Activated CD4-positive, alpha-beta T cell treated with anti-CD3 and anti-CD28 coated beads, Interleukin-2, amount 50 U/mL, for 48 hours (primary cell): ENCODE measurements at regions not wholly inside any gene's neighbourhood (a gene's known extent, or its start where the extent isn't known, plus 50 kb on each side); places are given as distances from the start of the nearest gene placed in this dataset.
"Not testable (repeated sequence)": the region's sequence is repeated elsewhere in the genome, so short reads cannot be mapped to it uniquely, and the experiment has no call there.

Experiments
- DNase-seq, 2 experiments: peaks; one replicate each; pipeline ENCODE4 v3.0.0-alpha.2; 2020

DNA sequence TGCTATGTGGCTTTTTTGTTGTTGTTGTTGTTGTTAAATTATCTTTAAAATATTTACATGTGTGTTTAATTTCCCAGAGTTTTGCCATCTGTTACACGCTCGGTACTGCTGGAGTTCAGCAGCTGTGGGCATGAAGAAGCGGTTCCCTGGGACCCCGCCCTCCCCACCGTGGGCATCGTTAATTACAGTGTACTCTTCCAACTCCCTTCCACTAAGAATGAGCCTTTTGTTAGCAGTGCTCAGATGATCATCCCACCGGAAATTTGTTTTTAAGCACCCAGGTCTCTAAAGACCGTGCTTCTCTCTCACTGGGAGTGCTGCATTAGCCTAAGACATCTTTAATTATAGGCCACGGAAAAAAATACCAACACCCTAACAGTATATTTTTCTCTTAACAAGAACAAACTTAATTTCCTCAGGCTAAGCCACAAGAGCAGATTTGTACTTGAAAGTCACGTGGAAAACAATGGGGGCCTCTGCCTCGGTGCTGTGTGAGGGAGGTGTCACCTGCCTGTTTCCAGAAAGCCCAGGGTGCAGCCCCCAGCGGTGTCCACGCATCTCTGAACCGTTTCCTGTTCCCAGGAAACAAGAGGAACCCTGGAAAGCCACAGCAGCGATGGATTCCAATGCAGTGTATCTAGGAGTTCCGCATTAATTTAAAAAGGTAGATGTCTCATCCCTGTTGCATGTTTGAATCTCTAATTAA, 113.3 kb upstream of the FRMD1 start:
- no peak for DNase-seq

DNA sequence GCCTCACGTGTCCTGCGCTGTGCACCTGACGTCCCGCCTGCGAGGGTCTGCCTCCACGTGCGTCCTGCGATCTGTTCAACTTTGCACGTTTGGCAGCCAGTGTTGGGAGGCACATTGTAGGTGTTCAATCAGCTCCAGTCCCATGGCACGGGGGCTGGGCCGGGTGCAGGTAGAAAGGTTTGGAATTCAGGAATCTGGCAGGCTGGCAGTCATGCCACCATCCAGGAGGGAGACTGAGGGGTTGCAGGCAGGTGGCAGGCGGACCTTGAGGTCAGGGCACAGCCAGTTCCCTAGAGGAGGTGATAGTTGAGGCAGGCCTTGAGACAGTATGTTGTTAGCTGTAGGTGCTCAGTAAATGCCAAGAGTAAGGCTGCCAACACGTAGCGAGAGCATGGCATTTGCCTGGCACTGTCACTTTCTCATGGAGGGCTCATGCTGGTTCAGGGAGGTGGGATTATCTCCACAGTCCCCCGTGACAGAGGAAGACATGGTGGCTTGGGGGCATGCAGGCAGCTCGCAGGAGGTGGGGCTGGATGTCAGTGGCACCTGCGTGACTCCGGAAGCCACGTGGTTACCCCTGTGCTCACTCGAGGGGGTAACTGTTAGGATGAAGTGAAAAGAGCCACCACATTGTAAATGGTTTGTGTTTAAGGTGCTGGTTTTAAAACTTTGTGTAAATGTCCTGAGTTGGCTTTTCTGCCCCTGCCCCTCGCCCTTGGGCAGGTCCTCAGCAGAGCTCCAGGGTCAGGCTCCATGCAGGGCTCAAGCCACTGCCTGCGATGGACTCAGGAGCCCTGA, 111.8 kb upstream of the FRMD1 start:
- no peak for DNase-seq

DNA sequence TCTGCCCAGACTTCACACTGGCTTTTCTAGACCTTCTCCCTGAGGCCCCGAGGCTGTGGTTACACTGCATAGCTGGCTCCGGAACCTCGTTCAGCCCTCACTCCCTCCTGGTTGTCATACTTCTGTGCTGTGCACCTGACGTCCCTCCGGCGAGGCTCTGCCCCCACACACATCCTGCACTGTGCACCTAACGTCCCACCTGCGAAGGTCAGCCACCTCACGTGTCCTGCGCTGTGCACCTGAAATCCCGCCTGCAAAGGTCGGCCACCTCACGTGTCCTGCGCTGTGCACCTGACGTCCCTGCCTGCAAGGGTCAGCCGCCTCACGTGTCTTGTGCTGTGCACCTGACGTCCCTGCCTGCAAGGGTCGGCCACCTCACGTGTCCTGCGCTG, 111.0 kb upstream of the FRMD1 start:
- DNase-seq, result no peak

DNA sequence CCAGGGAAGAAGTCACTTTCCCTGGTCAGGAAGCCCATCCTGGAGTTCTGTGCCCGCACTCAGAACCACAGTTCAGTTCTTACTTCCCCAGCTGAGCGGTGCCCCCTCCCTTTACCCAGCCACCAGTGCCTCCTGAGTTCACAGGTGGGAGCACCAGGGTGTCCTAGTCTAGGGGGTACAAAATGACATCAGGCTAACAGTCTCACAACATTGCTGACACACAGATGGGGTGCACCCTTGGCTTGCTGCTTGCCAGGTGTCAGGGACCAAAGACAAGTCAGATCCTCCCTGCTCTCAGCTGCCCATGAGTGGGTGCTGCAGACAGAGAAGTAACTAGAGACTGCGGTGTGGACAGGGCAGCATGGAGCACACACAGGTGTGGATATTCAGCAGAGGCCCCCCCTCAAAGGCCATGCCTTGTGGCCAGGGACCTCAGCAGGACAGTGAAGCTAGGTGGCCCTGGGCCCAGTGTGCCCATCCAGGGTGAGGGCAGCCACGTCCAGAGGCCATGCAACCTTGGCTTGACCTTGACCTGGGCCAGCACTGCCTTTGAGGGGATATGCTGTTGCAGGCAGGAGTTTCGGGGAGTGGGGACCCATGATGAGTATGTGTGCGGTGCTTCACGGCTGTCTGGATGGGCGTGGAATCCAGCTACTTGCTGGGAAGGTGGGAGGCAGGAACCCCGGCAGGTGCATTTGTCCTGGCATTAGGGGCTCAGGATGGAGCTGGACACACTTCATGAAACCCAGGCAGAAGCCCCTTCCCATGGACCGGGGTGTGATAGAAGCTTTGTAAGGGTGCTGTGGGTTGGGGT, 110.4 kb upstream of the FRMD1 start:
- DNase-seq, result no peak

DNA sequence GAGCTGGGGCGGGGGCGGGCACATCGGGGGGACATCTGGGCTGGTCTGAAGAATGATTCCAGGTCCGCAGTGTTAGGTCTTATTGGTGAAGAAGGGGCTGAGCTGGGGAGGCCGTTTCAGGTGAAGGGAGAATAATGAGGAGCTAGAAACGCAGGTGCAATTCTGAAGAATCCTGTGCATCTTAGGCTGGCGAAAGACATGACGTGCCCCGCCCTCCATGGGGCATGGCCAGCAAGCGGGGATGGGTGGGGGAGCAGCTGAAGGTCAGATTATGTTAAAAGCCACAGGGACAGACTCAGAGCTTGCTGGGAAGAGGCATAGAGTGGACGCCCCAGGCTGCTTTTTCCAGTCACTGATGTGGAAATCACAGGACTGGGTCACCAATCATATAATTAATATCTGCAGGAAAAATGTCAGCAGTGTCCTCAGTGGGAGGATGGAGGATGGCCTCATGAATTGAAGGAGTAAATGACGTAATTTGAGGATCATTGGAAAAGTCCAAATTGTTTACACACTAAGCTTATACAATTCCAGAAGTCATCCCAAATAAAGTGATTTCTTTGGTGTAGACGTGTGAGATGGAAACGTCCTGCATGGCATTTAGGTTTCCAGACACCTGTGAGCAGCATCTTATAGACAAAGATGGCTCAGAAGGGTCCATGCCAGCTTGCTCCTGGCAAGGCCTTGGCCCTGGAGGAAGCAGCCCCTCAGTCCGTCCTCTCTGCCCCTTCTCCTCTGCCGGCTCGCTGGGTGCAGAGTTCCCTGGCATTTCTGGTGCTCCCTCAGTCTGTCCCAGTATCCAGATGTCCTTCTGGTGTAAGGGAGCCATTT, 109.6 kb upstream of the FRMD1 start:
- no peak for DNase-seq

DNA sequence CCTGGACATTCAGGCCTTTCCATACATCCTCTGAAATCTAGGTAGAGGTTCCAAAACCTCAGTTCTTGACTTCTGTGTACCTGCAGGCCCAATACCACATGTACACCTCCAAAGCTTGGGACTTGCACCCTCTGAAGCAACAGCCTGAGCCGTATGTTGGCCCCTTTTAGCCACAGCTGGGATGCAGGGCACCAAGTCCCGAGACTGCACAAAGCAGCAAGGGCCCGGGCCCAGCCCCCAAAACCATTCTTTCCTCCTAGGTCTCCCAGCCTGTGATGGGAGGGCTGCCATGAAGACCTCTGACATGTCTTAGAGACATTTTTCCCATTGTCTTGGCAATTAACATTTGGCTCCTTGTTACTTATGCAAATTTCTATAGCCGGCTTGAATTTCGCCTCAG, 107.4 kb upstream of the FRMD1 start:
- DNase-seq, result no peak

DNA sequence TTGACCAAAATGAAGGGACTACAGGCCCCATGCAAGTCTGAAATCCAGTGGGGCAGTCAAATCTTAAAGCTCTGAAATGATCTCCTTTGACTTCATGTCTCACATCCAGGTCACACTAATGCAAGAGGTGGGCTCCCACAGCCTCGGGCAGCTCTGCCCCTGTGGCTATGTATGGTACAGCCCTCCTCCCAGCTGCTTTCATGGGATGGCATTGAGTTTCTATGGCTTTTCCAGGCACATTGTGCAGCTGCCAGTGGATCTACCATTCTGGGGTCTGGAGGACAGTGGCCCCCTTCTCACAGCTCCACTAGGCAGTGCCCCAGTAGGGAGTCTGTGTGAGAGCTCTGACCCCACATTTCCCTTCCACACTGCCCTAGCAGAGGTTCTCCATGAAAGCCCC, 107.0 kb upstream of the FRMD1 start:
- not testable (repeated sequence) for DNase-seq

DNA sequence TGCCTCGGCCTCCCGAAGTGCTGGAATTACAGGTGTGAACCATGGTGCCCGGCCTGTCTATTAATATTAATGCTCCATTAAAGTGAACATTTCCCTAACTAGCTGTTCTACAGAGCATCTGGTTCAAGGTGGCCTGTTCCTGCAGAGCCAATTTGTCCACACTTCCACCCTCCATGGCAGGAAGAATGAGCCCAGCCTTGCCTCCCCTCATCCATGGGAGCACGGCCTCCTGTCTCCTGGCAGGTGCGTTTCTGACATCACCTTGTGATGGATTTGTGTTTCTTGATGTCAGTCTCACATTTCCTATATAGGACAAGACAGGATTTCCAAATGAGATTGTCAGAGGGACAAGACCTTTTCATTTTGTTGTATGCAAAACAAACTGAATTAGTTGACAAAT, 105.7 kb upstream of the FRMD1 start:
- DNase-seq, result no peak

DNA sequence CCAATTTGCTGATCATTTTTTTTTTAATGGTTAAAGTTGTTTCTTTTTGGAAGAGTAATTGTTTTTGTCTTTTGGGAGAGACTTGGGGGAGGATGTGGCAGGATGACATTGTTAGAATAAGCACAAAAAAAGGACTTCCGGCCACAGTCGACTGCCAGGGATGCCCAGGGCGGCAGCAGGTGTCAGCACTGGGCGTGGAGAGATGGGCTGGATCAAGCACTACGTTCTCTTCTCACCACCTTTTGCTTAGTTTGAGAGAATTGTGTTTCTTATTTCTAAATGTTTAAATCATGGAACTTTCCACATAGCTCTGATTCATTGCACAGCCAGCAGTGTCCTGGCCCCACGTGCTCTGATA, 104.6 kb upstream of the FRMD1 start:
- DNase-seq, result no peak

DNA sequence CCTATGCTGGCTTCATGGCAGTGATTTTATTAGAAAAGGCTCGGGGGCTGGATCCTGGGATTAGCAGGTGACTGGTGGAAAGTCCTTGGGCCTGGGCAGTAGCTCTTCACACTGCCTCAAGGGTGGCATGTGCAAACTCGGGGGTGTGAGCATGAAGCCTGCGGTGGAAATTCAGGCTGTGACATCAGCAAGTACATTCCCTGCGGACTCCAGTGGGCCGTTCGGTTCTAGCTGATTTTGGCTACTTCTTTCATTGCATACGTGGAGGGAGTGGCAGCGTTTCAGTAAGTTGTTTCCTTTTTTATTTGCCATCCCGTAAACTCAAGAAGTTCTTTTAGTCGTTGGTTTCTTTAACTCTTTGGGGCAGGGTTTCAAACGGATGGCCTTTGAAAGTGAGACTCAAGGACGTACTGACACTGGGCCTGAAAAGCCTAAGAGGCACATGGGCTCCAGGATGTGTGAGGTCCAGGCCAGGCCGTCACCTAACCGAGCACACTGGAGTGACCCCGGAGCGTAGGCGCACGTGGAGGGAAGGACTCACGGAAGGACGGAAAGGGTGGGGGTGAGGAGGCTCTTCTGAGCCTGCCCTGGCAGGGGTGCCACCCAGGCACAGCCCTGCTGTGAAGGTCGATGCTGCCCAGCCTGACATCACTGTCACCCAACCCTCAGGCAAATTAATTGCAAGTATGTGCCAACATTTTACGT, 104.0 kb upstream of the FRMD1 start:
- no peak for DNase-seq

DNA sequence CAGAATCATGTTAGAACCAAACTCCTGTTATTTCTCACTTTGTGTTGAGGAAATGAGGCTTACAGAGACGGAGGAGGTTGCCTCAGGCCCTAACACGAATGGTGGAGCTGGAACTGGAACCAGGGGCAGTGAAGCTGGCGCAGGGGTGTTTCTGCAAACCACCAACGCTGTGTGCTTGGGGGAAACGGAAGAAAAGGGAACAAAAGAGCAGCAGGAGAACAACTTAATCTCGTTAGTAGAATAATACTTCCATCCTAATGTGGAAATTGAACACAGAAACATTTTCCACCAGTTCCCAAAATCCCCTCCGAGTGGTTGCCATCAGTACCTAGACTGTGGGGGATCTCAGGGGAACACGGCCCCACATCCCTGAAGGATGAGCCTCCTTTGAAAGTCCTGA, 103.4 kb upstream of the FRMD1 start:
- DNase-seq, result no peak

DNA sequence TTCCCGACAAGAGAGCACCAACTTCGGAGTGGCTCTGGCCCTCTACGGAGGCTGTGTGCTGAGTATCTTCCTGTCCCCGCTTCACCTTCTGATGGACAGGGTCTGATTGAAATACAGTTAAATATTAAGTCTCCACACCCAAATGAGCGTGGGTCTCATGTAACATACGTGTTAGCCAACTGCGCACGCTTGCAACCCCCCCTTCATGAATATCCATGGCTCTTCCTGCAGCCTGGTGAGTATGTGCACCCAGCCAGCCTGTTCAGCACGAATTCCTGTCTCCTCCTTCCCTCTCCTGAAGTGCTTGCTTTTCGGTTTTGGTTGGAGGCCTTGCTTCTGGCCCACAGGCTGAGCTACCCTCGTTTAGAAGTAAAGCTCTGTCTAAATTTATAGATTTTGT, 102.9 kb upstream of the FRMD1 start:
- DNase-seq, result no peak

DNA sequence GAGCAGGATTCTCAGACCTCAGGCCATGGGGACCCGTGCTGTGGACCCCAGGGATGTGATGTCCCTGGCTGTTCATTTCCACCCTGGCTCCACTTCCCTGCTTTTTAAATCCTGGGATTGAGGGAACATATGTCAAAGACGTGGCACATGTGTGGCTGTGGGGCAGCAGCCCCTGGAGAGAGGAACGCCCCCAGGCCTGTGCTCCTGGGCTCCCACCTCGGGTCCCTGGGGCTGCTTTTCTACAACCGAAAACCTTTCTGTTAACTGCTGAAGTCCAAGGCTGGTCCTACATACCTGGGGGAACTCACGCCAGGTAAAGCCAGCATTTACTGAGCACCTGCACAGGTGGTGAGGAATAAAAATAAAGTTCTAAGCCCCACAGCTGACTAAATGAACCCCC, 102.3 kb upstream of the FRMD1 start:
- no peak for DNase-seq

DNA sequence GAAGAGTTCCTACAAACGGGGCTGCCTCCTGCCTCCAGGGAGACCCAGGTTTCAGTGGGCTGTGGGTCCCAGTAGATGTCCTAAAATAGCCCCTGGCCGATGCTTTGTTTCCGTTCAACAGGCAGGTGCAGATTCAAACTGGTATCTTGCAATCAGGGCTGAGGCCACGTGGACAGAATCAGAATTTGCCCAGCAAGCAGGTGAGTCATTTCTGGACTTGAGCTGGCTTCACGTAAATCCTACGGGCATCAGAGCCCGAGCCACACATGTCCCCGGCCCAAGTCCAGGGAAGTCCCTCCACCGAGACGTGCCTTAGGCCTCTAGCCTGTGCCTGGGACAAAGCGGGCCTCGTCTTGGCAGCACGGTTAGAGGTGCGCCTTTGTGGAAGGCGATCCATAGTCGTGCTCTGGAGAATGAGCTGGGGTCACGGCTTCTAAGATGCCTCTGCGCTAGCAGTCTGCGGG, 101.6 kb upstream of the FRMD1 start:
- DNase-seq, result no peak

DNA sequence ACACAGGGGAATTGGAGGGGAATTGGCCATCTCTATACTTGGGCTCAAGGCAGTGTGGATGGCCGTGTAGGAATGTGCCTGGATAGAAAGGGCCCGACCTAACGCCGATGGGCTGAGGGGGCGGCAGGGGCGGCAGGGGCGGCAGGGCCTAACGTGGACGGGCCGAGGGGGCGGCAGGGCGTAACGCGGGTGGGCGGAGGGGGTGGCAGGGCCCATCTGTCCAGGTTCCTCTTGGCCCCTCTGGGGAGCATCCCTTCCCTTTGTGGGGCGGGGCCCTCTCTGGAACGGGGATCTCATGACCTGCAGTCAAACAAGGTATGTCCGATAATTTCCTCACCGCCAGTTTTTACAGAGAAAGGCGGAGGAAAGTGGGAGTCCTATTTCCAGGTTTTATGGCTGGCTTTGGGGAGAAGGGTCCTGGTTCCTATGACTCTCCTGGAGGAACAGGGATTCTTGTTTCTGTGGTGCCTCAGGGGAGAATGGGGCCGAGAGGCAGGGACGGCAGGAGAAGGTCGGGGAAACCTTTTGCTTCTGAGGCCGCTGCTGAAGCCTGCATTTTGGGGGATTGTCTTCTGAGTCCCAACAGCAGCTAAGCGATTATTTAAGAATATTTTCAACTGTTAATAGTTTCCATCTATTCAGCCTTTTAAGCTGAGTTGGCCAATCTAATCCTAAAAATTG, 100.8 kb upstream of the FRMD1 start:
- no peak for DNase-seq

DNA sequence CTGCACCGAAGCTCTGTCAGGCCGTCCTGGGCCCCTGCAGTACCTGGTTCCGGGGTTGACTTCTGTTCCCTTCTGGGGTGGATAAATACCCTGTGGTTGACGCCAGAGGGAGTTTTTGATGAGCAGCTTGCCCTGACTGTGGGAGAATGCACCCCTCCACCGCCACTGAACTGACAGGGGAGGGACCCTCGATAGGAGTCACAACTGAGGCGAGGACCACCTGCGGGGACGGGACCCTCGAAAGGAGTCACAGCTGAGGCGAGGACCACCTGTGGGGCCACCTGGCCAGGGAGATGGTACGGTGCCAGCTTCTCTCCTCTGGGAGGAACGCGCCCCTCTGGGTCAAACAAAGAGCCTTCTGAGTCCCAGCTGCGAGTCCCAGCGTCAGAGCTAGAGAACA, 100.1 kb upstream of the FRMD1 start:
- no peak for DNase-seq

DNA sequence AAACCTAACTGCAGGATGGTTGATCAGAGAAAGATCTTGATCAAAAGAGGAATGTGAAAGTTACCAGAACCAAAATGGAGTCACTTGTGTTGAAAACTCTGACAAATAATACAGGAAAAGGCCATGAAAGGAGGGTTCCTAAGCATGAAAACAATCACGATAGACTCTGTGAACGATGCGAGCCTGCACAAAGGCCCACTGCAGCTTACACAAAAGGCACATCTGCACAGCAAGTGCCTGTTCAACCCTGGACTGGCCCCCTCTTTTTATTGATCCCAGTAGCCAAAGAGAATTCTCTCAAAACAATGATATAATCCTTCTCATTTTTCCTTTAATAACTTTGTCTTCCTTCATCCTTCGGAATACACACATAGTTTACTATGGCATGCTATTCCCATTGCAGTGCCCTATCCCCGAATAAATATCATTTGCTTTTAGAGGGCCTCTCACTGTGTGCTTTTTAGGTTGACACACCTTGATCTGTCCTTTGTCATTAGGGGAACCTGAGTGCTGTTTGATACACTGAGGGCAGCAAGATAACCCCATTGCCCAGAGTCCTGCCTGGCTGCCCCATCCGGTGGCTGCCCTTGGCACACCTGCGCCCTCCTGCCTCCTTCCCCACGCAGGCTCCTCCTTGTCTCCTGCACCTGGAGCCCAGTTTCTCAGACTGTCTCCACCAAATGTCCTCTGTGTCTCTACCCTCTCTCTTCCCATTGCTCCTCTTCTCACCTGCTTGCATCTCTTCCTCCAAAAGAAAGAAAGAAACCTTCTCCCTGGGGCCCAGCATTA, 98.3 kb upstream of the FRMD1 start:
- no peak for DNase-seq

DNA sequence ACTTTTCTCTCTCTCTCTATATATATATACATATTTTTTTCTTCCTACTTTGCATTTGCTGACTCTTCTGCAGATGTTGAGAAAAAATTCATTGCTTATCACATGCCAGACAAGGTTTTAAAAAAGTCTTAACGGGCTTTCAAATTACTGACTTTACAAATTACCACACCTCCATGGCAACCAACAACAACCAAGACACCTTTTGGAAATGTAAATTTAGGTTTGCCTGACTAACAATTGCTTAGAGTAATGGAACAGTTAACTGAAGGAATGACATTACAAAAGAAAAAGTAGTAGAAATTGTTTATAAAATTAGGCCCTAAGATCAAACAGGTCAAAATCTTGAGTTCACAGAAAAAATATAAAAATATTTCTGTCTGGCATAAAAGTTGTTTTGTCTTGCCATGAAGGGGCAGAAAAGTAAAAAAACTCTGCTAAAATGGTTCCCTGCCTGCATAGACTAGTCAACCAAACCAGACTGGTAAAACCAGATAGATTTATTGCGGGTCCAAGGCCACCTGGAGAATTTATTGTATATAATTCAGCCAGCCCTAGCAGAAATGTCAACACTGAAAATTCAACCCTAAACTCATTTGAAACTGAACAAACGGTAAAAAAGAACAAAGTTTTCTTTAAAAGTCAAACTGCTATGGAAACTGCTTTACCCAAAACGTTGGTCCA, 92.8 kb upstream of the FRMD1 start:
- DNase-seq, result no peak

DNA sequence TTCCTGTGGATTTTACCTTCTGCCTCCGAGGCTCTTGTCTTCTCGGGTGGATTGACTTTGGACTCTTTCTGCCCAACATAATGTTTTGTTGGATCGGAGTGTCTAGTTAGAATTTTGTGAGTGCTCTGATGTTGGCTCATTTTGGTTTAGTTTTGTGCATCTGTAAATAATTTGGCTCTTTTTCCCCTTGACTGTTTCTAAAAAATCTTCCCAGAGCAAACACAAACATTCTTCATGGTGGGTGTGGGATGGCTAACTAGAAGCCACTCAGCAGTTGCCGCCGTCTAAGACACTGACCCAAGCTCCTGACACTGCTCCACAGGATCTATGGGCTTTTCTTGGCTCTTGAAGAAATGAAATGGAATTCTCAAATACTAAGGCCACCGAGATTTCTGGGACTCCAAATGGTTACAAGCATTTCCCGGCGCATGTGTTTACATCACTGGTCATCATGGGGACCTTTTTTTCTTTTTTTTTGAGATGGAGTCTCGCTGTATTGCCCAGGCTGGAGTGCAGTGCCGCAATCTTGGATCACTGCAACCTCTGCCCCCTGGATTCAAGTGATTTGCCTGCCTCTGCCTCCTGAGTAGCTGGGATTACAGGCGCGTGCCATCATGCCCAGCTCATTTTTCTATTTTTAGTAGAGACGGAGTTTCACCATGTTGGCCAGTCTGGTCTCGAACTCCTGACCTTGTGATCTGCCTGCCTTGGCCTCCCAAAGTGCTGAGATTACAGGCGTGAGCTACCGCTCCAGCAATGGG, 92.0 kb upstream of the FRMD1 start:
- DNase-seq, result no peak
